ENCODE measurements at regions not wholly inside any gene's neighbourhood (a gene's known extent, or its start where the extent isn't known, plus 50 kb on each side); places are given as distances from the start of the nearest gene placed in this dataset.

DNA sequence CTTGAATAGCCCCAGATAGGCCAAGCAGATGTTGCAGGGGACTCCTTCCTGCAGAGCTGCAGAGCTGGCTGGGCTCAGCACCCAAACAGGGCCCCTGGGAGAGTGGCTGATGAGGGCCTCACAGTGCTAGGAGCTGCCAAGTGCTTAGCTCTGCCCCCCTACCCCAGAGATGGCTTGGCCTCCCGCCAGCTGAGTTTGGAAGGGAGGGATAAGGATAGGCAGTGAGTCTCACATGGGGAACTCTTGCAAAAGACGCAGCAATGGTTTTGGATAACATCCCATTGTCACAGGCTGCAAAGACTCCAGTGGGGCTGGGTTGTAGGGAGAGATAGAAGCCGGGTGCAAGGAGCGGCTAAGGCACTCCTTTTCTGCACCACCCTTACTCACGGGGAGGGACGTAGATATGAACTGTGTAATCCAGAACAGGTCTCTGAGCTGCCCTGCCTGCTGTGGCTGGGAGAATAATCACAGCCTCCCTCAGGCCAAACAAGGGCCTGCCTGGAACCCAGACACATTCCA lies 52.9 kb upstream of the MAF start:
- DNase-seq (ENCODE audit: low spot score) = no peak

DNA sequence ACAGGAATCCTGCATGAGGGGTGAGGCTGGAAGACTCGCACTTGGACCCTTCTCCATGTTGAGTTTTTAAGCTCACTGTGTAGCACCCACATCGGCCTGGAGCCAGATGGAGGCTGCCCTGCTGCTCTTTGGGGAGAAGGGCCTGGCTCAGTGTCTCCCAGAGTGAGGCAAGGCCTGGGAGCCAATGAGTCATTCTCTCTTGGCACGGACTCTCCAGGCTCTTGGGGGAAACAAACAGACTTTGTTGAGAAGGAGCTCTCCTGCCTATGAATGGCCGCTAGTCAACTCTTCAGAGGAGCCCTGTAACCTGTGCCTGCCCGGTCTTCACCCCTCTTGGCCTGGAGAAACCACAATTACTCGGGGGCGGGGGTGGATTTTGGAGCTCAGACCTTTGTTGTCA lies 50.8 kb upstream of the MAF start:
- peak; percentile 94 for DNase-seq (ENCODE audit: low spot score)

All from pons (tissue), 1 donor.